ENCODE measurements at regions not wholly inside any gene's neighbourhood (a gene's known extent, or its start where the extent isn't known, plus 50 kb on each side); places are given as distances from the start of the nearest gene placed in this dataset.
"Not testable (repeated sequence)": the region's sequence is repeated elsewhere in the genome, so short reads cannot be mapped to it uniquely, and the experiment has no call there.

DNA sequence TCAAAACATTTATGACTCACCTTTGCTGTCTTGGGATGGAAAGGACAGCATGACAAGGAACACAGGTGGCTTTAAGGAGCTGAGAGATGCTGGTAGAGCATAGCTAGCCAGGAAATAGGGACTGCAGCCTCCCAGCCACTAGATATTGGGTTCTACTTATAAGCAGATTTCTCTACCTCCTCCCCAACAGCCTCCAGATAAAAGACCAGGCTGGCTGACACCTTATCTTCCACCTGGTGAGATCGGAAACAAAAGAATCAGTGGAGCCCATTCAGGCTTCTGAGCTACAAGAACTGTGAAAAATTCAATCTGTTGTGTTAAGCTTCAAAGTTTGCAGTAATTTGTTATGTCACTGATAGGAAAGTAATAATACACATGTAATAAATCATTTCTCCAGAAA lies 1278.5 kb upstream of the ZEB2 start:
- no peak for DNase-seq

DNA sequence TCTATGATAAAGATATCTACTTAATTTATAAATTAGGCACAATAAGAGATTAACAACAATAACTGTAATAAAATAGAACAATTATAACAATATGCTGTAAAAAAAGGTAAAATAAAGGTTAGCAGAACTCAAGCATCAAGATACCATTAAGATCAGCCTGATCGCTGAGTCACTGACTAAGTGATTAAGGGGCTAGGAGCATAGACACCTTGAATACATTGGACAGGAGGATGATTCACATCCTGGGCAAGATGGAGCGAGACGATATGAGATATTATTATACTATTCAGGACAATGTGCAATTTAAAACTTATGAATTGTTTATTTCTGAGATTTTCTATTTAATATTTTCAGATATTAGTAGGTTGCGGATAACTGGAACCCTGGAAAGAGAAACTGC lies 1277.8 kb upstream of the ZEB2 start:
- DNase-seq = no peak

DNA sequence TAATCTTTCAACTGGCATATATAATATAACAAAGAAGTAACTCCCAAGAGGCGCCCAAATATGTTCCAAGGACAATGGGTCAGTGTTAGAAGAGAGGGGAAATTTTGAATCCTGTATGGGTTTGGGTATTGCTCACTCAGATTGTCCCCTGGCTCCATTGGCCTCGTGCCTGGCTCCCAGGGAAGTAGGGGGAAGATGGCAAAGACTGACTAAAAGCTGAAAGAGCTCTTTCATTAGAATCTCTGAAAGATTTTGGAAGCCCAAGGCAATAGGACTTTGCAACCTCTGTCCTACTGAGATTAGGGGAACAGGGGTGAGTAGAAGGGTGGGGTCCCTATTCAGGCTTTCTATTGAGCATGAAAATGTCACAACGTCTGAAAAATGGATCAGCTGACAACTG lies 1272.8 kb upstream of the ZEB2 start:
- DNase-seq = no peak

DNA sequence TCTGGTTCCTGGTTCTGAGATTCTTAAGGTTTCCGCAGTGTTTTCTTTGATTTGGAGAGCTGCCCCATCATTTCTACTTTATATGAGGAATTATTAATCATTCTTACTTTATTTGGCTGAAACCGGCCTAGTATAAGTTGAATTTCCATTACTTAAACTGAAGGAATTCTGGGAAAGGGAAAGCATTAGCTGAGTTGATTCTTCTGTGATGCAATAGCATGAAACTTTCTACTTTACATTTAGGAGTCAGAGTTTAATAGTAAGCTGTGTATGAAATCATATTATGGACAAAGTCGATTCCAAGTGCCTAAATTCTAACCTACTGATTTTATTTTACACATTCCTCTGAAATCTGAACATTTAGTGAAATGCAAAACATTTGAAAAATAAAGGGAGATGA lies 1269.7 kb upstream of the ZEB2 start:
- DNase-seq = no peak

DNA sequence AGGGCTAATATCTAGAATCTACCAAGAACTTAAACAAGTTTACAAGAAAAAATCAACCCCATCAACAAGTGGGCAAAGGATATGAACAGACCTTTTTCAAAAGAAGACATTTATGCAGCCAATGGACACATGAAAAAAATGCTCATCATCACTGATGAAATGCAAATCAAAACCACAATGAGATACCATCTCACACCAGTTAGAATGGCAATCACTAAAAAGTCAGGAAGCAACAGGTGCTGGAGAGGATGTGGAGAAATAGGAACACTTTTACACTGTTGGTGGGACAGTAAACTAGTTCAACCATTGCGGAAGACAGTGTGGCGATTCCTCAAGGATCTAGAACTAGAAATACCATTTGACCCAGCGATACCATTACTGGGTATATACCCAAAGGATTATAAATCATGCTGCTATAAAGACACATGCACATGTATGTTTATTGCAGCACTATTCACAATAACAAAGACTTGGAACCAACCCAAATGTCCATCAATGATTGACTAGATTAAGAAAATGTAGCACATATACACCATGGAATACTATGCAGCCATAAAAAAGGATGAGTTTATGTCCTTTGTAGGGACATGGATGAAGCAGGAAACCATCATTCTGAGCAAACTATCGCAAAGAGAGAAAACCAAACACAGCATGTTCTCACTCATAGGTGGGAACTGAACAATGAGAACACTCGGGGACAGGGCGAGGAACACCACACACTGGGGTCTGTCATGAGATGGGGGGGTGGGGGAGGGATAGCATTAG lies 1267.9 kb upstream of the ZEB2 start:
- DNase-seq = not testable (repeated sequence)

DNA sequence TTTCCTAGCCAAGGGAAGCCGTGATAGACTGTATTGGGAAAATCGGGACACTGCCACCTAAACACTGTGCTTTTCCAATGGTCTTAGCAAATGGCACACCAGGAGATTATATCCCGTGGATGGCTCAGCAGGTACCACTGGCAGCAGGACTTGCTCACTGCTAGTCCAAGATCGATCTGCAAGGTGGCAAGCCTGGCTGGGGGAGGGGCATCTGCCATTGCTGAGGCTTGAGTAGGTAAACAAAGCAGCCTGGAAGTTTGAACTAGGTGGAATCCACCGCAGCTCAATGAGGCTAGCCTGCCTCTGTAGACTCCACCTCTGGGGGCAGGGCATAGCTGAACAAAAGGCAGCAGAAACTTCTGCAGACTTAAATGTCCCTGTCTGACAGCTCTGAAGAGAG lies 1262.7 kb upstream of the ZEB2 start:
- not testable (repeated sequence) for DNase-seq

DNA sequence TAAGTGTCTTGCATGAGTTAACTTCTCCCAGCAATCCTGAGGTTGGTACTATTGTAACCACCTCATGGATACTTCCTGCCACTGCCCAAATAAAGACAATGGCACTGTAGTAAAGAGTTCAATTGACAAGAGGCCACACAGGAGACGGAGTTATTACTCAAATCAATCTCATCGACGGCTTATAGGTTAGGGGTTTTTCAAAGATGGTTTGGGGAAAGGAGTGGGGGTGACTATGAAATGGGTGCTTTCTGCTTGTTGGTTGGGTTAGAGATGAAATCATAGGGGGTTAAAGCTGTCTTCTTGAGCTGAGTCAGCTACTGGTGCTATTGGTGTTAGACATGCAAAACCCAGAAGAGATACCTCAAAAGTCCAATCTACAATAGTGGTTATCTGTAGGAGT lies 1258.0 kb upstream of the ZEB2 start:
- DNase-seq = no peak

DNA sequence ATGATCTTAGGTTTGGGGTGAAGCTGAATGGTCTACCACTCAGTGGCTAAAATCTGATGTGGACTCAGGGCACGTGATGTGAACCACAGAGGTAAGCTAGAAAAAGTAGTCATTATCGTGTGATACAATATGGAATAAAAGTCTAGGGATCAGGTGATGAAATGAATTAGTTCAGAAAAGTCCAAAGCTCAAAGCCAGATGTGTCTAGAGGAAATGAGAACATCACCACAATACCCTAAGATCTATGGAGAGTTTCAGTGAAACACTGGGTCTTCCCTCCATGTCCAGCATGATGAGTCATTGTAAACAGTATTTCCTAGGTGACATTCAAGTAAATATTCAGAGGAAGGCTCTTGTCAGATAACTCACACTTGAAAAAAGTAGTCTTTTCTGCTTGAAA lies 1257.4 kb upstream of the ZEB2 start:
- DNase-seq = no peak

DNA sequence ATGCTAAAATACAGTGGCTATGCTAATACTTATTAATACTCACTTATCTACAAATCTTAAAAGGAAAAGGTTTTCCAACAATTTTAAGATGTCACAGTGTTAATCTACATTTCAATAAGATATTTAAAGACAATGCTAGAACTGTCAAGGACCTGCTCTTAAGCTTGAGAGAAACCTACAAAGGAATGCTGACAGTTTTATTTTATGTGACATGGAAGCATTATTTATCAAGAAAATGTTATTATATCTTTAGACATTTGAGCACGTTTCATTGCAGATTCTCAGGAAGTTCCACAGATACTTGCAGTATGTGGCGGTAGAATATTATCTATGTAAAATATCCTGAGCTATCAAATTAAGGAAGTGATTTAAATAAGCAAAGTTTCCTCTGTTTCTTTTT lies 1255.7 kb upstream of the ZEB2 start:
- DNase-seq = no peak

DNA sequence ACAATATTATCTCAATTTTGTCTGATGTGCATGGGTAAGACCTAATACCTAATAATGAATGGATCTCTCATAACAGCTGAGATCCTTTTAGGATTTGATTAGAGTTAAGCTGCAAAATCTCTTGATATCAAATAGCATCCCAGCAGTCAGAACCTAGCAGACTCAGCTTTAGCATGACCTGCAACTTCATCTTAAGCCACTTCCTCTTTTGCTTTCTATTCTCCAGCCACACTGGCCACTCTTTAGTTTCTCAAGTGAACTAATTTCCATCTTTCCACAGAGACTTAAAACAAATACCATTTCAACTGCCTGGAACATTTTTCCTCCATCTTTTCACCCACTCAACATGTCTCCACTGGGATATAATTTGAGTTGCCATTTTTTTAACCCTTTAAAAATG lies 1251.6 kb upstream of the ZEB2 start:
- no peak for DNase-seq

DNA sequence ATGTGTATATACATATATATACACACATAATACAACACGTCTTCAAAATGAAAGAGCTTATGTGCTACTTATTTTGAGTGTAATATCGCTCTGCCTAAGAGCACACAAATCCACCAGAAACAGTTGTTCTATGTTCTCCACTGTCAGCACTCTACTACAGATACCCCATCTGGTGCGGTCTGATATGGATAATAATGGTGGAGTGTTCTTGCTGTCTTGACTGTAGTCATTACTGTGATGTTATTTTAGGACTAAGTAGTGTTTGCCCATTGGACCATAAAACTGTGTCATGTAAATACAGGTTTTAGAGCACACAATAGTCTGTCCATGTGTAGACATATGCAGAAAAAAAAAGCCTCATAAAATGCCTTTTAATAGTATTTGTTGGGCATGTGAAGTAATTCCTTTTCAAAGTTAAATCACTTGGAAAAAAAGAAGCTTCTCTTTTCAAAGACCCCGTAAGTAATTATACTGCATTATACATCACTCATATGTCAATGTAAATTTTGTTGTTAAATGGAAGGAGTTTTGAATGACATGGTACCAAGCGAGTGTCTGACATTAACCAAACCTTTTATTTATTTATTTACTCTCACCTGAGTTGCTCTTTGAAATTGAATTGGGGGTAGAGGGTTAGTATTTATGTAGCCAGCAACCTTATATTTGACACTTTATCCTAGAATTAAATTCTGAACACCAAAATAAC lies 1249.2 kb upstream of the ZEB2 start:
- DNase-seq = no peak

DNA sequence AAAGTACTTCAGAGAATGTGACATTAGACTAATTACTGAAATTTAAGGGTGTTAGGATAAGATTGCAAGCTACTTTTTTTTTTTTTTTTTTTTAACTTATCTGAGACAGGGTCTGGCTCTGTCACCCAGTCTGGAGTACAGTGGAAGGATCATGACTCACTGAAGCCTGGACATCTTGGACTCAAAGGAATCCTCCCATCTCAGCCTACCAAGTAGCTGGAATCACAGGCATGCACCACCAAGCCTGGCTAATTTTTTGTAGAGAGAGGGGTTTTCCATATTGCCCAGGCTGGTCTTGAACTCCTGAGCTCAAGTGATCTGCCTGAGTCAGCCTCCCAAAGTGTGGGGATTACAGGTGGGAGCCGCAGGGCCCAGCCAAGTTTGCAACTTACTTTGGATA lies 1246.0 kb upstream of the ZEB2 start:
- no peak for DNase-seq

DNA sequence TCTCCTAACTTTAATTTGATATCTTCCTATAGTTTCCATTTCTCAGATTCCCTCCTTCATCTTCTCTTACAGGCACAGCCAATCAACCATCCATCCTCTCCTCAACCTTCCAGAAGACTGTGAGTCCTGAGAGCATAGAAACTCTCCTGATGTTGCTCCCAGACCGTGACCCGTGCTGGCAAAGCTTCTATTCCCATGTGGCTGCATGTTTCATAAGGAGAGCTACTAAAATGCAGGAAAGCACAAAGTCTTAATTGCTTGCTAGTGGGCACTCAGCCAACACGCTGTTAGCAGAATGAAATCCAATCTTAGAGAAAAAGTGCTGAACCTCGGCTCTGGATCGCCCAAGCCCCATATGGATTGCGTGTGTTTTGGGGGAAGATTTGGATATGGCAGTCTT lies 1244.7 kb upstream of the ZEB2 start:
- no peak for DNase-seq

DNA sequence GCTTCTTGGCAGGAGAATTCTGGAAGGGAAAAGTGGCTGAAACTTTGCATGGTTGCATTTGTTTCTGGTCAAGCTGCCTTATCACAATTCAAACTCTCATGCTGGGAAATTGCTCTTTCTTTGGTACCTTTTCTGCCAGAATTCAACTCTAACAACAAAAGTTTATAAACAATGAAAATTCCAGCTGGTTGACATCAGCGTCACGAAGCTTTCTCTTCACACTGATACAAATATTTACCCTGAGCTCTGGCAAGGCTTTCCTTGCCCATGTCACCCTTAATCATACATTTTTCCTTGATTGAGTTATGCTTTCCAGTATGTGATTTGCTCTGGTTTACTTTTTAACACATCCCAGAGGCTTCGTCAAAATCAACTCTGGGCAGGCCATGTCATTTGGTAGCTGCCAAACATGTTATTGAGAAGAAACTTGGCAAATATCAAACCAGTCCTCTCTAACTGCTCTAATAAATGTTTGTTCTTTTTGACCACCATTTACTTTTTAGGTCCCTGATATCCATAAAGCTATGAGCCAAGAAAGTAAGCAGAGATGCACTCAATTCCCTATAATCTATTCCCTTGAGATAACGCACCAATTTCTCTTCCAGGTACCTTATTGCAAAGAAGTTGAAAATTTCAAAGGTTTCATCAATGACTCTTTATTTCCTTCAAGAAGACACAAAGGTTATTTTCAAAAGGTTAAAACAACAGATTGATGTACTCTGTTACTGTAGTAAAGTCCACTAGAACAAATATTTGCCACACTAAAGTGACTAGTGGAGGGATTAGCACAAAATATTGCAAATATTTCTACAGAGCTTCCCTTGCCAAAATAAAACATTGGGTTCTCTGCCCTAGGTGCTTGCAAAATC lies 1241.1 kb upstream of the ZEB2 start:
- no peak for DNase-seq

DNA sequence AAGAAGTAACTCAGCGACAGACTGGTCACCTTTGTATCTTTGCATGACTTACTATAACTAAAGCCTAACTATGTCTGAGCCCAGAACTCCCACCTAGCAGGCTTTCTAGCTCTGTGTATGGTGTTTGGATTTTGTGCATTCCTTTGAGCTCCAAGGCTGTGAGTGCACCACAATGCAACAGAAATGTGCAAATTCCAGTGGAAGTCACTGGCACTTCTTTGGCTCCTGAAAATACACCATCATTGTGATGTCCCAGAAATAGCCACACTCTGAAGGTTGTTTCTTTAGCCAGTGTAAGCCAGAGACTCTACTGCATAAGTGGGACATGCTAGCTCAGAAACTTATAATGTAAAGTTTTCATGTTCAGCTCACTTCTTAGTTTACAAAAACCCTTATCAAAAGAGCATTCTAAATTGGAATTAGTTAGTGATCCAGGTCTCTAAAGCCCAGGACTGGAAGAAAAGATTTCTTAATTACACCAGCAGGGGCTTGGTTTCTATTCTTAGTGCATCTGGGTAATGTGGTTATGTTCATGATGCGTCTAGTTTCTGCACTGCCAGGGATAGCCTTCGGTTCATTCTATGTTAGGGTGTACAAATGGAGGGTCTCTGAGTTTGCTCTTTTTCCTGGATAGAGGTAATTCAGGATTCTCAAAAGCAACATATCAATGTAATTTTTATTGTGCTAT lies 1239.5 kb upstream of the ZEB2 start:
- no peak for DNase-seq

DNA sequence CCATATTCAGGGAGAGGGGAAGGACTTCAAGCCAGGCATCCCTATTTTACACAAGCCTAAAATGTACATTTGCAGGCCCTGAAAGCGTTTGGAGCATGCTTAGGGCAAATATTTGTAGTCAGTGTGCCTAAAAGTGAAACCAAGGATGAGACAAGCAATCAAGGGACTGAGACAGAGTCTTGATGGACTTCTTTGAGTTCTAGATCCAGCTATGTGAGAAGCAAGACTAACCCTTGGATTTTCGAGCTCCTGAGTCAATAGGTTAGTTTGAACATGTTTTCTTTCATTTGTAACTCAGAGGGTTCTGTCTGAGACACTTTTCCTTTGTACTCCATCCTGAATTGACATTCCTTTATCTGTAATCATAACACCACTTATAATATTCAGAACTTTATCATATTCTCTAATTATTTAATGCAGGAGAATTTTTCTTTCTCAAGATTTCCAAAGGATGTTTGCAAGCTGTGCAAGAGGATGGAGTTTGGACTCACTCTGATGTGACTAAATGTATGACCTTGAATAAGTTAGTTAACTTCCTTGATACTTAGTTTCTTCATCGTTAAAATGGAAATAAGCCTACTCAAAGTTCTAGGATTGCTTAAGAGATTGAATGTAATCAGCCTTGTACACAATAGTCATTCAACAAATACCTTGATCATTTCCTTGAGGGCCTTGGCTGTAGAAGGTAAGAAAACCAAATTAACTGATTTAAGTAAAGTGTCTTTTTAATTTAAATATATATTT lies 1237.8 kb upstream of the ZEB2 start:
- DNase-seq = no peak

DNA sequence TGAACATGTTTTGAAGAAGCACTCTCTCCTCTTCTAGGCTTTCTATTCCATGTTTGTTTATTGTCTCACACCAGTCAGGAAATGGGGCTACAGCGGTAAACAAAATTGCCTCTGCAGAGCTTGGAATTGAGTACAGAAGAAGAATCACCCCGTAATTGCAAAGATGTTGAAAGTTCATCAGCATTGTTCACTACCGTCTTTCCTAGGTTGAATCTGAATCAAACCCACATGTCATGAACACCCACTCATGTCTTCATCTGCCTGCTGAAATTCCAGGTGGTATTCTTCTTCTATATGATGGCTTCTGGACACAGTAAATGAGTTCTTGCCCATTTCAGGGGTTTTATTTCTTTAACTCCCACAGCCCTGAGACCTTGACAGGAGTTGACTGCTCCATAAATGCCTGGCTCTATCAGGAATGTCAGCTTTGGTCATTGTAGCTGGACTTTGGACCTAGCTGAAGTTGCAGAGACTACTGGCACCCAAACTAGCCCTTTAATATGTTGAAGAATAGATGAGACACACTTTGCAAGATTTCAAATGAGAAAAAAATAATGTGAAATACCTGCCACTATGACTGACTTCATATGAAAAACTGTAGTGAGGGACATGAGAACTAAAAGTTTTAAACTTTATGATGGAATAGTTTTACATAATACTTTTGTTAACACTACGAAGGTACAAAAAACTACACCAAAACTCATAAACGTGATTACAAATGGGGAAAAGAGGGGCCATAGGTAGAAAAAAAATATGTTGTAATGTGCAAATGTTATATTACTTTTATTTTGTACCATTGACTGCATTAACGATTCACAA lies 1235.3 kb upstream of the ZEB2 start:
- DNase-seq = no peak

DNA sequence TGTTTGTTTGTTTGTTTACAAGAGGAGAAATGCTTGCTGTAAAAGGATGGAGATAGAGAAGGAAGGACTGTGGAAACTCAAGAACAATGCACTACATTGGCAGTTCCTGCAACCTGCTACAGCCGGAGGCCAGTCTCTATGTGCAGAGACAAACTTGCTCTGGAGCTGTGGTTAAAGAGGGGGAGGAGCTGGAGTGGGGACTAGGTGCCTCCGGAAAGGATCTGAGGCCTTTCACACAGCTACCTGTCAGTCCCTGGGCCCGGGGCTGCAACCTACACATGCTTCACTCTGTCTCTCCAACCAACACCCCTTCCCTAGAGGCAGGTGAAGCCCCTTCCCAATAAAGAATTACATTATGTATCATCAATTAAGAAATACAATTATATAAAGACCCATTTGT lies 1234.0 kb upstream of the ZEB2 start:
- DNase-seq = no peak

DNA sequence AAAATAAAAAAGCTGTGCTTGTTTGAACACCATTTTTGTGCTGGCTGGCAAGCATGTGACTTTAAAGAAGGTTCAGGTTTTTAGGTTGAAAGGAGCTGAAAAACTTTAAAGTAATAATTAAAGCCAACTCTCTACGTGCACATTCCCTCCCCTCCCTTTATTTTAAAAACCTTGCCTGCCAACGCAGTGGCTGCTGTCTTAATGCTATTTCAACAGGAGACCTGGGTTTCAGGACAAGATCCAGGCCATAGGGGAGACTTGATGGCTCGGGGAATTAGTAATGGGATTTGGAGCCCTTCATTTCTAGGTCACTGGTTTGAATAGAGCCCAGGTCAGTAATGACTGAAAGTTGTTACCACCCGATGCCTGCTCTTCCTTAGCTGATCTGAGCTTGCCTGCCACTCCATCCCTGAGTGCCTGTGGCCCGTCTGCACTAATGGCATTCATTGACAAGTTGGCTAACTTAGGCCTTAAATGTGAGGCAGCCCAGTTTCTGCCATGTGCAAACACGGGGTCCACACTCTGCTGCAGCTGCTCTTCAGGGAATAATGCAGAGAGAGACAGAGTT lies 1233.2 kb upstream of the ZEB2 start:
- DNase-seq = no peak

DNA sequence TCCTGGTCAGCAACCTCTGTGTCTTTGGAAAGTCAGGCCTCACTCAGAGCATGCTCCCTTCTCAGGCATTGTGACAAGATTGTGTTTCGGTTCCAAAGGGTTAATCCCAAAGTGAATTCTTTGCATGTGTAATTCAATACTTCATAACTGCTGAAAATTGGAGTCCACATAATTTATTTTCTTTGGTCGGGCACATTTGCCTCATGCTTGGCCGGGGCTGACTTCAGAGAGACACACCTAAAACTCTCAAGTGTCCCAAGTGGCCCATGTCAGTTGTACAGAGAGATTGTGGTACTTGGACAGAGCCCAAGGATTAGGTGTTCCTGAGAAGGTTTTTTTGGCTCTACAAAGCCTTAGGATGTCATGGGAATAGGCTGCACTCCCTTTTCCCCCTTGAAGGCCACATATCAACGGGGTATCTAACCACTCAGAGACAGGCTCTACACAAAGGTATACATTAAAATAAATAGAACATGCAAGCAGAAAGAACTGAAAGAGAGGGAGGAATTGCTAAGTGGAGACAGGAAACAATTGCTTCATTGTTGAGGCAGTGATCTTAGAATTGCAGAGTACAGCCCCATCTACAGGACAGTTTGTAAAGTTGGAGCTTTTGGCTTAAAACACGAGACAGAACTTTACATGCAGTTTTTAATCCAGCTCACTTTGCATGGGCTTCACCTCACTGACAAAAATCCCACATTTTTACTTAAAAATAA lies 1232.3 kb upstream of the ZEB2 start:
- DNase-seq = no peak

DNA sequence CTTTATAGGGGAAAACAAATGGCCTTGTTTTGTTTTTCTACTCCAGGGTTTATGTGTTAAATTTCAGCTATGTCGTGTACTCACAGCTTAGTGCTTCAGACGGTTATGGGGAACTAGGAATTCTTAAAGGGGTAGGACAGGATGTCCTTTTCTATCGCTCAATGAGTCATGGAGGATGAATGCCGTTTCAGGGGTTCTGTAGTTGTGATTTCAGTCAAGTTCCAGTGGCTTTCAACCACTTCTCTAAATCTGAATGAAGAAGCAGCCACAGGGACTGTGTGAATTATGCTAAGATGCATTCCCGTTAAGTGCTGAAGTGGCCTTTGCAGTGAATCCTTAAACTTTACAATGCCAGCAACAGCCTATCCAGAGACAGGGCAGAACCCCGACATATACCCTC lies 1231.7 kb upstream of the ZEB2 start:
- DNase-seq = no peak

Data from SHP77 treated with DMSO at 0.1 percent for 48 hours (cell line).